H1 (cell line): ENCODE measurements at regions not wholly inside any gene's neighbourhood (a gene's known extent, or its start where the extent isn't known, plus 50 kb on each side); places are given as distances from the start of the nearest gene placed in this dataset.
"Not testable (repeated sequence)": the region's sequence is repeated elsewhere in the genome, so short reads cannot be mapped to it uniquely, and the experiment has no call there.

Source experiments
- CTCF ChIA-PET: fragments of 300-600 bp; sonication (Branson Sonifier 250); formaldehyde crosslinking; loops from one replicate; lab custom pipeline; 2021; ENCODE audit not compliant: partially characterized antibody; lab: Charles Lee
- POLR2A ChIA-PET: fragments of 300-600 bp; sonication (Branson Sonifier 250); formaldehyde crosslinking; loops from one replicate; lab custom pipeline; 2021; ENCODE audit warnings: inconsistent platforms; ENCODE audit not compliant: partially characterized antibody; lab: Charles Lee
- DNase-seq, 2 experiments: peaks; one replicate each; pipeline versions ENCODE4 v3.0.0 to v3.0.0-alpha.2; 2010 to 2022; ENCODE audit warnings: low spot score in 2 of 2, low read depth in 1 of 2, mixed read lengths in 1 of 2
- FAIRE-seq: peaks from 2 replicates; lab custom pipeline; 2011; peaks lifted over from hg19 to GRCh38; lab: Jason Lieb, UNC
- H2AFZ ChIP-seq: 2 replicates; pipeline ENCODE4 v1.8.1; 2012; ENCODE audit warnings: low read length, inconsistent platforms
- H2AK5ac ChIP-seq: 2 replicates; pipeline ENCODE4 v1.6.1; 2013; ENCODE audit warnings: low read depth, low read length
- H2BK120ac ChIP-seq: replicated peaks from 2 replicates; pipeline ENCODE3; 2013; ENCODE audit warnings: low read depth, low read length, inconsistent platforms
- H2BK12ac ChIP-seq: 2 replicates; pipeline ENCODE4 v1.6.1; 2013; ENCODE audit warnings: low read depth, low read length
- H2BK15ac ChIP-seq: 2 replicates; pipeline ENCODE4 v1.6.1; 2013; ENCODE audit warnings: low read length
- H2BK20ac ChIP-seq: 2 replicates; pipeline ENCODE4 v1.6.1; 2013; ENCODE audit warnings: low read length
- H2BK5ac ChIP-seq: 2 replicates; pipeline ENCODE4 v1.6.1; 2013; ENCODE audit warnings: low read depth, low read length
- H3K14ac ChIP-seq: 2 replicates; pipeline ENCODE4 v1.6.1; 2013; ENCODE audit warnings: inconsistent platforms; ENCODE audit not compliant: insufficient read length
- H3K18ac ChIP-seq: 2 replicates; pipeline ENCODE4 v1.6.1; 2013; ENCODE audit warnings: low read length; ENCODE audit errors: extremely low read depth
- H3K23ac ChIP-seq: 2 replicates; pipeline ENCODE4 v1.6.1; 2013; ENCODE audit warnings: inconsistent platforms; ENCODE audit not compliant: insufficient read length
- H3K23me2 ChIP-seq: 2 replicates; pipeline ENCODE4 v1.6.1; 2013; ENCODE audit warnings: low read depth, low read length
- H3K27ac ChIP-seq: 2 replicates; pipeline ENCODE4 v1.6.1; 2011; ENCODE audit warnings: low read depth, low read length, inconsistent platforms
- H3K27me3 ChIP-seq, 4 experiments: replicated peaks in 1 of 4; 1 replicate in 1 of 4; 2 replicates in 3 of 4; pipeline versions ENCODE4 v1.6.1 to v1.8.1; 2011 to 2013; ENCODE audit warnings: low read length in 3 of 4, mild to moderate bottlenecking in 3 of 4, inconsistent platforms in 2 of 4, mixed read lengths in 2 of 4, moderate library complexity in 1 of 4; ENCODE audit not compliant: control insufficient read depth in 3 of 4, insufficient read depth in 3 of 4; ENCODE audit errors: extremely low read depth in 1 of 4
- H3K36me3 ChIP-seq, 4 experiments: 2 replicates each; pipeline versions ENCODE4 v1.6.1 to v1.8.1; 2011 to 2013; ENCODE audit warnings: mild to moderate bottlenecking in 4 of 4, low read length in 3 of 4, moderate library complexity in 2 of 4, control low read depth in 1 of 4, inconsistent platforms in 1 of 4; ENCODE audit not compliant: insufficient read depth in 4 of 4, control insufficient read depth in 2 of 4
- H3K4ac ChIP-seq: replicated peaks from 2 replicates; pipeline ENCODE3; 2013; ENCODE audit warnings: low read length, low read depth, mixed read lengths, inconsistent platforms; ENCODE audit not compliant: insufficient read length
- H3K4me1 ChIP-seq, 4 experiments: replicated peaks in 1 of 4; 1 replicate in 1 of 4; 2 replicates in 3 of 4; pipeline versions ENCODE4 v1.6.1 to v1.8.1; 2011 to 2013; ENCODE audit warnings: low read length in 3 of 4, inconsistent platforms in 2 of 4, mixed read lengths in 1 of 4; ENCODE audit not compliant: insufficient read depth in 4 of 4, control insufficient read depth in 3 of 4
- H3K4me2 ChIP-seq, 2 experiments: 2 replicates each; pipeline versions ENCODE4 v1.6.1 to v1.8.1; 2011 to 2013; ENCODE audit warnings: low read depth in 2 of 2, low read length in 2 of 2, control low read depth in 1 of 2, inconsistent platforms in 1 of 2, mild to moderate bottlenecking in 1 of 2; ENCODE audit not compliant: insufficient read depth in 1 of 2
- H3K4me3 ChIP-seq, 4 experiments: fragments of 200-600, 300-600 bp in 1 of 4; sonication (generic), shearing (Covaris generic), sonication (Bioruptor Twin) in 1 of 4; 2 replicates each; pipeline versions ENCODE4 v1.5.1 to v1.8.1; 2011 to 2016; ENCODE audit warnings: low read length in 4 of 4, low read depth in 3 of 4, control low read depth in 2 of 4, inconsistent platforms in 2 of 4, mild to moderate bottlenecking in 2 of 4, mixed read lengths in 1 of 4, moderate library complexity in 1 of 4; ENCODE audit not compliant: insufficient read depth in 2 of 4; ENCODE audit errors: extremely low read depth in 1 of 4
- H3K56ac ChIP-seq: replicated peaks from 2 replicates; pipeline ENCODE3; 2013; ENCODE audit warnings: low read depth, mild to moderate bottlenecking, mixed read lengths, low read length, inconsistent platforms; ENCODE audit not compliant: insufficient read length
- H3K79me1 ChIP-seq: 2 replicates; pipeline ENCODE4 v1.6.1; 2013; ENCODE audit warnings: low read depth, low read length, control low read depth
- H3K79me2 ChIP-seq, 2 experiments: 2 replicates each; pipeline versions ENCODE4 v1.6.1 to v1.8.1; 2012 to 2013; ENCODE audit warnings: low read length in 2 of 2, mild to moderate bottlenecking in 2 of 2, inconsistent platforms in 1 of 2; ENCODE audit not compliant: insufficient read depth in 2 of 2, control insufficient read depth in 1 of 2
- H3K9ac ChIP-seq, 4 experiments: replicated peaks in 1 of 4; 1 replicate in 1 of 4; 2 replicates in 3 of 4; pipeline versions ENCODE4 v1.6.1 to v1.8.1; 2011 to 2013; ENCODE audit warnings: low read depth in 3 of 4, low read length in 3 of 4, control low read depth in 2 of 4, mild to moderate bottlenecking in 2 of 4, moderate library complexity in 2 of 4, inconsistent platforms in 1 of 4; ENCODE audit errors: extremely low read depth in 1 of 4
- H3K9me3 ChIP-seq, 2 experiments: 2 replicates each; pipeline versions ENCODE4 v1.6.1 to v1.8.1; 2012 to 2013; ENCODE audit warnings: mild to moderate bottlenecking in 2 of 2, moderate library complexity in 2 of 2, control low read depth in 1 of 2, inconsistent platforms in 1 of 2, low read depth in 1 of 2, low read length in 1 of 2, mixed read lengths in 1 of 2; ENCODE audit not compliant: insufficient read depth in 2 of 2
- H4K20me1 ChIP-seq, 2 experiments: replicated peaks in 1 of 2; 2 replicates each; pipeline versions ENCODE3 to v1.8.1; 2011 to 2013; ENCODE audit warnings: inconsistent platforms in 2 of 2, low read length in 2 of 2, mild to moderate bottlenecking in 1 of 2; ENCODE audit not compliant: insufficient read depth in 2 of 2, control insufficient read depth in 1 of 2
- H4K5ac ChIP-seq: 2 replicates; pipeline ENCODE4 v1.6.1; 2013; ENCODE audit warnings: low read length, low read depth, mixed read lengths, inconsistent platforms; ENCODE audit not compliant: insufficient read length
- H4K8ac ChIP-seq: 2 replicates; pipeline ENCODE4 v1.8.0; 2013; ENCODE audit warnings: mild to moderate bottlenecking, moderate library complexity, low read length, inconsistent platforms; ENCODE audit not compliant: insufficient read depth; ENCODE audit errors: extremely low read depth
- H4K91ac ChIP-seq: replicated peaks from 2 replicates; pipeline ENCODE3; 2013; ENCODE audit warnings: low read length, mixed read lengths, inconsistent platforms; ENCODE audit not compliant: insufficient read length
- HDAC2 ChIP-seq, 2 experiments: fragments of 300-600 bp in 1 of 2; sonication (generic) in 1 of 2; IDR thresholded peaks; 2 replicates each; pipeline ENCODE4 v1.6.1; 2011 to 2012; ENCODE audit warnings: low read depth in 2 of 2, low read length in 2 of 2, mild to moderate bottlenecking in 2 of 2, moderate library complexity in 2 of 2, borderline replicate concordance in 1 of 2, inconsistent platforms in 1 of 2
- WGBS, 2 experiments: shearing (Covaris generic) in 1 of 2; methylation state at CpG; one replicate each; pipeline versions ENCODE4 v1.1.6 to v1.1.7; 2013 to 2015; ENCODE audit warnings: low lambda C conversion rate in 2 of 2, mixed read lengths in 2 of 2, inconsistent platforms in 1 of 2, low coverage in 1 of 2, missing lambda C conversion rate in 1 of 2; ENCODE audit not compliant: insufficient replicate concordance in 2 of 2, insufficient coverage in 1 of 2, insufficient read length in 1 of 2; ENCODE audit errors: extremely low coverage in 1 of 2, missing lambda C conversion rate in 1 of 2; 5-methylcytosine and 5-hydroxymethylcytosine counted together

DNA sequence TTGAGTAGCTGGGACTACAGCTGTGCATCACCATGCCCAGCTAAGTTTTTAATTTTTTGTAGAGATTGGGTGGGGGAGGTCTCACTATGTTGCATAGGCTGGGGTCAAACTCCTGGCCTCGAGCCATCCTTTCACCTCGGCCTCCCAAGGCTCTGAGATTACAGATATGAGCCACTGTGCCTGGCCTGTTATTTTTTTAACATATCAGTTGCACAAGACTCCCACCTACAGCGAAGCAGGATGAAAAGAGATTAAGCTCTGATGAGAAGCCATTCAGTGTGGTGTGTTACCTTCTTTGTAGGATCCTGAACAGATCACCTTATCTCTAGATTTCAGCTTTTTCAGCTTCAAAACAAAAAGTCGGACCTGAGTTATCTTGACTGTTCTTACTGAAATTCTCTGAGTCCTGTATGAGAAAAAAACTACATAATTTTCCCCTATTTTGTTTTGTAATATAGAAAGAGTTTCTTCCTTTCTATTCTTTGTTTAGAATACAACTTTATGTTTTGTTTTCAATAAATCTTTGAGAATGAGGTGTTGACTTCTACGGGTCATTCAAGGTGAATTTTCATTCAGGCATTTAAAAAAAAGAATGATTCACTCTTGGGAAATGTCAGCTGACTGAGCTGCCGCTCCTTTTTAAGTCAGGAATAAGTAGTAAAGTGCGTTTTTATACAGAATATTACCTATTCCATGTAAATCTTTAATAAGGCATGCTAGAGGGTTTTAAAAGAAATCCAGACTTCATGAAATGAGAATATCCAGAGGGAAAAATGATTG is 134.6 kb downstream of the ARSF start (continued):
- no peak for TF ChIP-seq HDAC2 (IDR thresholded peaks at IDR 0.05; ENCODE audit: borderline replicate concordance in 1 of 2, low read depth in 2 of 2, low read length in 2 of 2)

- DNase-seq, H3K27ac ChIP-seq, H3K14ac ChIP-seq, H2AFZ ChIP-seq, H3K4me3 ChIP-seq, H2BK120ac ChIP-seq, H2BK5ac ChIP-seq, H4K8ac ChIP-seq, H2BK12ac ChIP-seq, H3K79me1 ChIP-seq, H2BK15ac ChIP-seq, FAIRE-seq, H3K23me2 ChIP-seq, H3K4me1 ChIP-seq, H2BK20ac ChIP-seq, POLR2A ChIA-PET, H4K91ac ChIP-seq, H3K79me2 ChIP-seq, H3K9me3 ChIP-seq, H3K9ac ChIP-seq, CTCF ChIA-PET, H4K5ac ChIP-seq, H3K56ac ChIP-seq, H4K20me1 ChIP-seq, H3K36me3 ChIP-seq, H3K4me2 ChIP-seq, H3K18ac ChIP-seq, H3K27me3 ChIP-seq, H3K23ac ChIP-seq, H2AK5ac ChIP-seq, H3K4ac ChIP-seq: not testable (repeated sequence)
- 79% methylated on average over 3 of the region's 3 CpGs; no CpG with 5 or more reads in 1 of the 2 experiments for WGBS, 2 experiments
Observed at GRCh38 chrX:3172156-3172555, 130.9 kb downstream of the ARSF start.
